OCI-LY7 (cell line): ENCODE measurements at regions not wholly inside any gene's neighbourhood (a gene's known extent, or its start where the extent isn't known, plus 50 kb on each side); places are given as distances from the start of the nearest gene placed in this dataset.
A peak's percentile ranks its signal among the peaks of the same experiment; 100 is the strongest.

Experiments
- BruUV-seq: library from RNA; stranded (reverse); fragments of 400-500 nt; replicated peaks from 2 replicates; lab custom pipeline; 2021; lab: Mats Ljungman, UMichigan
- CTCF ChIA-PET: fragments of 300-600 bp; sonication (Branson Sonifier 250); formaldehyde crosslinking; loops from one replicate; lab custom pipeline; 2022; ENCODE audit warnings: antibody characterized with exemption; ENCODE audit not compliant: unreplicated experiment; lab: Charles Lee
- POLR2A ChIA-PET: fragments of 300-600 bp; sonication (Branson Sonifier 250); formaldehyde crosslinking; loops from one replicate; lab custom pipeline; 2022; ENCODE audit warnings: antibody characterized with exemption; lab: Charles Lee
- DNase-seq: peaks from one replicate; pipeline ENCODE4 v3.0.0-alpha.2; 2015; ENCODE audit warnings: low spot score
- H2AFZ ChIP-seq: fragments of 200-600 bp; sonication (generic), shearing (Covaris generic); 2 replicates; pipeline ENCODE4 v1.6.1; 2014; ENCODE audit warnings: mild to moderate bottlenecking, antibody characterized with exemption, low read length, moderate library complexity
- H3K27ac ChIP-seq: fragments of 200-600 bp; sonication (generic); 2 replicates; pipeline ENCODE4 v1.5.1; 2014; ENCODE audit warnings: mixed run types, low read depth, mild to moderate bottlenecking, moderate library complexity, low read length, inconsistent platforms; ENCODE audit not compliant: poor library complexity, severe bottlenecking
- H3K36me3 ChIP-seq: fragments of 200-600 bp; sonication (generic); 2 replicates; pipeline ENCODE4 v1.6.1; 2014; ENCODE audit warnings: mild to moderate bottlenecking, antibody characterized with exemption, low read length, moderate library complexity, mixed read lengths; ENCODE audit not compliant: insufficient read depth
- H3K4me1 ChIP-seq: fragments of 200-600 bp; sonication (generic); 2 replicates; pipeline ENCODE4 v1.5.1; 2014; ENCODE audit warnings: mild to moderate bottlenecking, low read length; ENCODE audit not compliant: insufficient read depth, poor library complexity, severe bottlenecking
- H3K4me2 ChIP-seq: fragments of 200-600 bp; sonication (generic); 2 replicates; pipeline ENCODE4 v1.6.1; 2014; ENCODE audit warnings: mild to moderate bottlenecking, low read length
- H3K4me3 ChIP-seq: fragments of 200-600 bp; sonication (generic); 2 replicates; pipeline ENCODE4 v1.5.1; 2014; ENCODE audit warnings: mild to moderate bottlenecking, low read depth, low read length; ENCODE audit not compliant: poor library complexity, severe bottlenecking
- H3K79me2 ChIP-seq: fragments of 200-600 bp; sonication (generic); 2 replicates; pipeline ENCODE4 v1.6.1; 2016; ENCODE audit warnings: low read depth, mild to moderate bottlenecking, low read length, moderate library complexity, mixed read lengths; ENCODE audit not compliant: insufficient read depth
- H3K9me2 ChIP-seq: fragments of 200-600 bp; sonication (generic); 2 replicates; pipeline ENCODE4 v1.6.1; 2016; ENCODE audit warnings: mild to moderate bottlenecking, low read length, mixed read lengths; ENCODE audit not compliant: insufficient read depth
- H3K9me3 ChIP-seq: fragments of 200-600 bp; sonication (generic); 2 replicates; pipeline ENCODE4 v1.6.1; 2014; ENCODE audit warnings: mild to moderate bottlenecking, mixed run types, low read length, mixed read lengths
- H4K20me1 ChIP-seq: fragments of 200-600 bp; sonication (generic); 2 replicates; pipeline ENCODE4 v1.6.1; 2014; ENCODE audit warnings: mild to moderate bottlenecking, antibody characterized with exemption, low read length, moderate library complexity, mixed read lengths; ENCODE audit not compliant: insufficient read depth
- EZH2phosphoT487 ChIP-seq: fragments of 200-600 bp; sonication (generic); IDR thresholded peaks from 2 replicates; pipeline ENCODE4 v1.6.1; 2018; ENCODE audit warnings: low read depth, borderline replicate concordance, mild to moderate bottlenecking, mixed run types, antibody characterized with exemption, low read length, moderate library complexity, mixed read lengths
- intact Hi-C: fragments of 100-400 bp; cut with micrococcal nuclease; formaldehyde crosslinking; loops from one replicate; pipeline ENCODE4 v1.10.0; 2022; ENCODE audit not compliant: unreplicated experiment
- TF ChIP-seq, protein P1 (sequence below): fragments of 200-600 bp; sonication (generic); conservative IDR thresholded peaks from 2 replicates; pipeline ENCODE4 v1.5.1; 2014; ENCODE audit warnings: mild to moderate bottlenecking, antibody characterized with exemption, low read length, moderate library complexity, mixed read lengths

DNA sequence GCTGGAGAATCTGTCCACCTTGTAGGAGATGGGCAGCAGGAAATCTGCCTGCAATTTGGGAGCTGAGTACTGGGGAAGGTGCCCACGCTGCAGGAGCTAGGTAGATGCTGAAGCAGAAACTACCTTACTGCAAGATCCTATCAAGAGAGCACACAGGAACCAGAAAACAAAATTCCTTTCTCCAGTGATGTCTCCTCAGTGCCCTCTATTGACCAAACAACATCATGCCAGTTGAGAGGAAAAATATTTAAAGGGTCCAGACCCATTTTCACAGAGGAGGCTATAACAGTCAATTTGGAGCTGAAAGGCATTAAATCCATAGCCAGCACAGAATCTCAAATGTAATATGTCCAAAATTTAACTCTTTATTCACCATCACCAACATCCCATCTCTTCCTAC, 406.8 kb downstream of the SLITRK2 start:
- Histone ChIP-seq H2AFZ (no peak overlapping the region), H3K36me3 (no peaks in the 10 kb centered on the region), H3K27ac (no peak overlapping the region), H3K4me3 (no peak overlapping the region), H4K20me1 (no peaks in the 10 kb centered on the region), H3K79me2 (no peaks in the 10 kb centered on the region), H3K4me2 (no peak overlapping the region), H3K9me2 (no peaks in the 10 kb centered on the region), H3K4me1 (no peaks in the 10 kb centered on the region), H3K9me3 (no peaks in the 10 kb centered on the region)
- no TSS peak for BruUV-seq
- DNase-seq: no peak
- ChIA-PET POLR2A (no interaction called here), CTCF (no interaction called here)
- intact Hi-C loops: no loop called here
- TF ChIP-seq, protein P1, sequence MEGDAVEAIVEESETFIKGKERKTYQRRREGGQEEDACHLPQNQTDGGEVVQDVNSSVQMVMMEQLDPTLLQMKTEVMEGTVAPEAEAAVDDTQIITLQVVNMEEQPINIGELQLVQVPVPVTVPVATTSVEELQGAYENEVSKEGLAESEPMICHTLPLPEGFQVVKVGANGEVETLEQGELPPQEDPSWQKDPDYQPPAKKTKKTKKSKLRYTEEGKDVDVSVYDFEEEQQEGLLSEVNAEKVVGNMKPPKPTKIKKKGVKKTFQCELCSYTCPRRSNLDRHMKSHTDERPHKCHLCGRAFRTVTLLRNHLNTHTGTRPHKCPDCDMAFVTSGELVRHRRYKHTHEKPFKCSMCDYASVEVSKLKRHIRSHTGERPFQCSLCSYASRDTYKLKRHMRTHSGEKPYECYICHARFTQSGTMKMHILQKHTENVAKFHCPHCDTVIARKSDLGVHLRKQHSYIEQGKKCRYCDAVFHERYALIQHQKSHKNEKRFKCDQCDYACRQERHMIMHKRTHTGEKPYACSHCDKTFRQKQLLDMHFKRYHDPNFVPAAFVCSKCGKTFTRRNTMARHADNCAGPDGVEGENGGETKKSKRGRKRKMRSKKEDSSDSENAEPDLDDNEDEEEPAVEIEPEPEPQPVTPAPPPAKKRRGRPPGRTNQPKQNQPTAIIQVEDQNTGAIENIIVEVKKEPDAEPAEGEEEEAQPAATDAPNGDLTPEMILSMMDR: peak; percentile 47; the same call in 1 of the 2 replicates
- TF ChIP-seq EZH2phosphoT487: no peak

DNA sequence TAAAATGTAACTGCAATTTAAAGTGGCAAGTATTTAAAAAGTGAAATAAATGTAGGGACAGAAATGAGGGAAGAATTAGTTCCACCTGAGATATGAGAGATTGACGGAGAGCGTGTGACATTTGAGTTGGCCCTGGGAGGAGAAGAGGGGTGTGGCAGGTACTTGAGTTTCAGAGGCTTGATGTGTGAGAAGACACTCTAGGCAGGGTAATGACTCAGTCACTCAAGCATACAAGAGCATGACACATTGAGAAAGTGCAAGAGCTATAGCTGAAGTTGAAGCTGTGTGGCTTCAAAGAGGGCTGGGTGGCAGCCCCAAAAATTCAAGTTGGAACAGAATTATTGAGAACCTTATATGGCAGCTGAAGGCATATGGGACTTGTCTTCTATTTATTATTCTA, 420.5 kb downstream of the SLITRK2 start:
- no peaks in the 10 kb centered on the region for H3K36me3 ChIP-seq
- no peaks in the 10 kb centered on the region for H3K9me3 ChIP-seq
- BruUV-seq: no TSS peak
- ChIA-PET CTCF (no interaction called here), POLR2A (no interaction called here)
- no peaks in the 10 kb centered on the region for H3K9me2 ChIP-seq
- no peaks in the 10 kb centered on the region for H3K79me2 ChIP-seq
- intact Hi-C loops: no loop called here
- H2AFZ ChIP-seq: no peak overlapping the region
- H3K27ac ChIP-seq: no peak overlapping the region
- no peak for DNase-seq
- TF ChIP-seq, protein P1: no peak
- TF ChIP-seq EZH2phosphoT487: no peak
- H4K20me1 ChIP-seq: no peaks in the 10 kb centered on the region
- no peak overlapping the region for H3K4me3 ChIP-seq
- H3K4me2 ChIP-seq: no peak overlapping the region
- no peaks in the 10 kb centered on the region for H3K4me1 ChIP-seq

DNA sequence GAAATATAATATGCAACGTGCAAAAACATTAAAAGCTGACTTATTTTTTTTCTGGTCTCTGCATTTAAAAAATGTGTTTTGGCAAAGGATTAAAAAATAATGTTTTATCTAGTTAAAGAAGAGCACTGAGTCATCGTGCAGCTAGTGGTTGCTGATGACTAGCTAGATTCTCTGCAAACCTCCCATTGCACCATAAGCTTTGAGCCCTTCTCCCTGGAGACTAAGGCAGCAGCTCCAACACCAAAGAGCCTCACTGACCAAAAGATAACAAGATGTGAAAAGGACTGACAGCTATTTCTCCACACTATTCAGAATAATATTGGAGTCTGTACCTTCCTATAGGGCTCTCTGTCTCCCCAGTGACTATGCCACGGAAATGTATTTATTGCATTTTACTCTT, 424.3 kb downstream of the SLITRK2 start:
- POLR2A ChIA-PET: no interaction called here
- H3K4me3 ChIP-seq: no peak overlapping the region
- H3K4me1 ChIP-seq: no peaks in the 10 kb centered on the region
- no peak overlapping the region for H2AFZ ChIP-seq
- no peaks in the 10 kb centered on the region for H3K79me2 ChIP-seq
- DNase-seq: no peak
- TF ChIP-seq, protein P1: no peak
- TF ChIP-seq EZH2phosphoT487: no peak
- no peaks in the 10 kb centered on the region for H3K9me2 ChIP-seq
- no peaks in the 10 kb centered on the region for H3K36me3 ChIP-seq
- H4K20me1 ChIP-seq: no peaks in the 10 kb centered on the region
- intact Hi-C loops: no loop called here
- H3K9me3 ChIP-seq: no peaks in the 10 kb centered on the region
- CTCF ChIA-PET: no interaction called here
- H3K27ac ChIP-seq: no peak overlapping the region
- BruUV-seq: no TSS peak
- no peak overlapping the region for H3K4me2 ChIP-seq
